GM13977 (cell line): ENCODE measurements at regions not wholly inside any gene's neighbourhood (a gene's known extent, or its start where the extent isn't known, plus 50 kb on each side); places are given as distances from the start of the nearest gene placed in this dataset.

ENCODE experiments used
- DNase-seq: peaks from one replicate; pipeline ENCODE4 v3.0.0; 2012; ENCODE audit warnings: low spot score
- in situ Hi-C: fragments of 300-500 bp; cut with MboI; formaldehyde crosslinking; loops from one replicate; pipeline ENCODE4 v1.12.0; 2022; ENCODE audit warnings: low sequenced_read_pairs, low pct_unique_long_range_greater_than_20kb, mixed read lengths, inconsistent platforms; ENCODE audit not compliant: unreplicated experiment
- TF ChIP-seq, protein P1 (sequence below): IDR thresholded peaks from 2 replicates; pipeline ENCODE4 v1.5.1; 2012; ENCODE audit warnings: mild to moderate bottlenecking, control low read depth; ENCODE audit not compliant: insufficient read depth; ENCODE audit errors: extremely low read depth, missing control alignments

GRCh38 chr16:6484935-6485334 lies 847.7 kb upstream of the RBFOX1 start:
- TF ChIP-seq, protein P1, sequence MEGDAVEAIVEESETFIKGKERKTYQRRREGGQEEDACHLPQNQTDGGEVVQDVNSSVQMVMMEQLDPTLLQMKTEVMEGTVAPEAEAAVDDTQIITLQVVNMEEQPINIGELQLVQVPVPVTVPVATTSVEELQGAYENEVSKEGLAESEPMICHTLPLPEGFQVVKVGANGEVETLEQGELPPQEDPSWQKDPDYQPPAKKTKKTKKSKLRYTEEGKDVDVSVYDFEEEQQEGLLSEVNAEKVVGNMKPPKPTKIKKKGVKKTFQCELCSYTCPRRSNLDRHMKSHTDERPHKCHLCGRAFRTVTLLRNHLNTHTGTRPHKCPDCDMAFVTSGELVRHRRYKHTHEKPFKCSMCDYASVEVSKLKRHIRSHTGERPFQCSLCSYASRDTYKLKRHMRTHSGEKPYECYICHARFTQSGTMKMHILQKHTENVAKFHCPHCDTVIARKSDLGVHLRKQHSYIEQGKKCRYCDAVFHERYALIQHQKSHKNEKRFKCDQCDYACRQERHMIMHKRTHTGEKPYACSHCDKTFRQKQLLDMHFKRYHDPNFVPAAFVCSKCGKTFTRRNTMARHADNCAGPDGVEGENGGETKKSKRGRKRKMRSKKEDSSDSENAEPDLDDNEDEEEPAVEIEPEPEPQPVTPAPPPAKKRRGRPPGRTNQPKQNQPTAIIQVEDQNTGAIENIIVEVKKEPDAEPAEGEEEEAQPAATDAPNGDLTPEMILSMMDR: no peak
- no peak for DNase-seq
- in situ Hi-C loops: no loop called here

DNA sequence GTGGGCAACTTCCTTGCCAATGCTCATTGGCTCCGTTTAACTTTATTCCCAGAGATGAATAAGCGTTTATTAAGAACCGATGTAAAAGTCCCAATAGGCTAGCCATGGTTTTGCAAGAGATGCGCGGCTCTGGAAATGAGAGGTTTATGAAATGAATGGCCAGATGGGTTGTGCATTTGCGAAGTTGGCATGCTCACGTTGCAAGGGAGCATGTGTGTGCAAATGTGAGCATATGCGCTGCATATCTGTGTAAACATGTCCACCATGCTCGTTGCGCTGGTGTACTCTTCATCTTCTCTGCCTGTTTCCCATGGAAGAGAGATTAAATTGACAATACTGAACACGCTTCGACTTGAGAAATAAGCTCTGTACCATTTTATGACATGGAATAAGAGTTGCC lies 848.6 kb upstream of the RBFOX1 start:
- TF ChIP-seq, protein P1: no peak
- in situ Hi-C loops: no loop called here
- no peak for DNase-seq

GRCh38 chr16:6483469-6484033 lies 849.1 kb upstream of the RBFOX1 start:
- in situ Hi-C loops: no loop called here
- DNase-seq: no peak

GRCh38 chr16:6482696-6483468 lies 849.8 kb upstream of the RBFOX1 start:
- in situ Hi-C loops: no loop called here
- TF ChIP-seq, protein P1: no peak
- DNase-seq: no peak

More at GRCh38 chr16:6483469-6484033, 849.1 kb upstream of the RBFOX1 start:
- TF ChIP-seq, protein P1: no peak

DNA sequence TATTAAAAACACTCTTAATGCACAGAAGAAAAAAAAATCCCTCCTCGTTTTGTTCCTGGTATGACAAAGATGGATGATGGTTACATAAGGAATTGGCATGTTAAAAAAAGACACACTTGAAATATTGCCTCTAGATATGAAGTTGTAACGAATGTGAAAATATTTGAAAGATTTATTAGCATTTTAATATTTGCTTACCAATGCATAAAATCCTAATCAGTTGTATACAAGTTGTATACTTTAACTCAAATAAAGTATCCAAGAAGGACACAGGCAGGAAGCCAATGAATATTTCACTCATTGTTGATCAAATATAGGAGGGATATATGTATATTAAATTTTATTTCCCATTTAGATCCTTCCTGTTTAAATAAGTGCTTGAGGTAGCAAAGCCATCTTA lies 850.8 kb upstream of the RBFOX1 start:
- in situ Hi-C loops: no loop called here

GRCh38 chr16:6453742-6454141 lies 878.9 kb upstream of the RBFOX1 start:
- in situ Hi-C loops: no loop called here
- TF ChIP-seq, protein P1: no peak

More for the DNA sequence above, 850.8 kb upstream of the RBFOX1 start:
- no peak for DNase-seq
- TF ChIP-seq, protein P1: no peak

More at GRCh38 chr16:6453742-6454141, 878.9 kb upstream of the RBFOX1 start:
- no peak for DNase-seq
